Prostate gland (tissue), 2 donors: ENCODE measurements at regions not wholly inside any gene's neighbourhood (a gene's known extent, or its start where the extent isn't known, plus 50 kb on each side); places are given as distances from the start of the nearest gene placed in this dataset.
"Not testable (repeated sequence)": the region's sequence is repeated elsewhere in the genome, so short reads cannot be mapped to it uniquely, and the experiment has no call there.

ENCODE experiments used
- POLR2A ChIP-seq: fragments of 450-650 bp; IDR thresholded peaks from one replicate; pipeline ENCODE4 v1.6.1; 2016; ENCODE audit warnings: antibody characterized with exemption, mild to moderate bottlenecking
- POLR2AphosphoS5 ChIP-seq: sonication (generic); formaldehyde crosslinking; IDR thresholded peaks from one replicate; pipeline ENCODE4 v1.6.1; 2017; ENCODE audit warnings: antibody characterized with exemption
- TF ChIP-seq, protein P1 (sequence below), 4 experiments: fragments of 200-600 bp in 2 of 4; fragments of 450-650 bp in 2 of 4; sonication (generic) in 2 of 4; IDR thresholded peaks; 1 replicate in 3 of 4; 2 replicates in 1 of 4; pipeline ENCODE4 v1.5.1; 2016 to 2019; ENCODE audit warnings: antibody characterized with exemption in 4 of 4, mild to moderate bottlenecking in 2 of 4, moderate library complexity in 2 of 4

DNA sequence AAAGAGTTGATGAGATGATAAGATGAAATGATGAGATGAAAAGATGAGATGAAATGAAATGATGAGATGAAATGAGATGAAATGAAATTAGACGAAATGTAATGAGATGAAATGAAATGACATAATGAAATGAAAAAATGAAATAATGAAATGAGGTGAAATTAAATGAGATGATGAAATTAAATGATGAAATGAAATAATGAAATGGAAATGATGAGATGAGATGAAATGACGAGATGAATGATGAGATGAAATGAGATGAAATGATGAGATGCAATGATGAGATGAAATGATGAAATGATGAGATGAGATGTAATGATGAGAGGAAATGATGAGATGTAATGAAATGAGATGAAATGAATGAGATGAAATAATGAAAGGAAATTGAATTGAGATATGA is 339.3 kb upstream of the PLGLB1 start:
- TF ChIP-seq POLR2A, POLR2AphosphoS5: not testable (repeated sequence)
- TF ChIP-seq, protein P1, sequence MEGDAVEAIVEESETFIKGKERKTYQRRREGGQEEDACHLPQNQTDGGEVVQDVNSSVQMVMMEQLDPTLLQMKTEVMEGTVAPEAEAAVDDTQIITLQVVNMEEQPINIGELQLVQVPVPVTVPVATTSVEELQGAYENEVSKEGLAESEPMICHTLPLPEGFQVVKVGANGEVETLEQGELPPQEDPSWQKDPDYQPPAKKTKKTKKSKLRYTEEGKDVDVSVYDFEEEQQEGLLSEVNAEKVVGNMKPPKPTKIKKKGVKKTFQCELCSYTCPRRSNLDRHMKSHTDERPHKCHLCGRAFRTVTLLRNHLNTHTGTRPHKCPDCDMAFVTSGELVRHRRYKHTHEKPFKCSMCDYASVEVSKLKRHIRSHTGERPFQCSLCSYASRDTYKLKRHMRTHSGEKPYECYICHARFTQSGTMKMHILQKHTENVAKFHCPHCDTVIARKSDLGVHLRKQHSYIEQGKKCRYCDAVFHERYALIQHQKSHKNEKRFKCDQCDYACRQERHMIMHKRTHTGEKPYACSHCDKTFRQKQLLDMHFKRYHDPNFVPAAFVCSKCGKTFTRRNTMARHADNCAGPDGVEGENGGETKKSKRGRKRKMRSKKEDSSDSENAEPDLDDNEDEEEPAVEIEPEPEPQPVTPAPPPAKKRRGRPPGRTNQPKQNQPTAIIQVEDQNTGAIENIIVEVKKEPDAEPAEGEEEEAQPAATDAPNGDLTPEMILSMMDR (IDR thresholded peaks at IDR 0.05) = not testable (repeated sequence)
